ENCODE measurements at regions not wholly inside any gene's neighbourhood (a gene's known extent, or its start where the extent isn't known, plus 50 kb on each side); places are given as distances from the start of the nearest gene placed in this dataset.

- no peak for TF ChIP-seq ZNF48 (tag by site-specific recombination; IDR thresholded peaks at IDR 0.05)
- no peak for TF ChIP-seq ZNF670 (tag by site-specific recombination; IDR thresholded peaks at IDR 0.05; ENCODE audit: low read depth)
- no peak for TF ChIP-seq ZNF600 (tag by site-specific recombination; IDR thresholded peaks at IDR 0.05)
- TF ChIP-seq ZNF211 (tag by site-specific recombination; IDR thresholded peaks at IDR 0.05; ENCODE audit: low read depth), result no peak
- TF ChIP-seq, protein P1, sequence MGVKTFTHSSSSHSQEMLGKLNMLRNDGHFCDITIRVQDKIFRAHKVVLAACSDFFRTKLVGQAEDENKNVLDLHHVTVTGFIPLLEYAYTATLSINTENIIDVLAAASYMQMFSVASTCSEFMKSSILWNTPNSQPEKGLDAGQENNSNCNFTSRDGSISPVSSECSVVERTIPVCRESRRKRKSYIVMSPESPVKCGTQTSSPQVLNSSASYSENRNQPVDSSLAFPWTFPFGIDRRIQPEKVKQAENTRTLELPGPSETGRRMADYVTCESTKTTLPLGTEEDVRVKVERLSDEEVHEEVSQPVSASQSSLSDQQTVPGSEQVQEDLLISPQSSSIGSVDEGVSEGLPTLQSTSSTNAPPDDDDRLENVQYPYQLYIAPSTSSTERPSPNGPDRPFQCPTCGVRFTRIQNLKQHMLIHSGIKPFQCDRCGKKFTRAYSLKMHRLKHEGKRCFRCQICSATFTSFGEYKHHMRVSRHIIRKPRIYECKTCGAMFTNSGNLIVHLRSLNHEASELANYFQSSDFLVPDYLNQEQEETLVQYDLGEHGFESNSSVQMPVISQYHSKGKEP (tag by site-specific recombination; IDR thresholded peaks at IDR 0.05), result no peak
- TF ChIP-seq ZNF596 (tag by site-specific recombination; IDR thresholded peaks at IDR 0.05), result no peak
- TF ChIP-seq ZNF549 (tag by site-specific recombination; IDR thresholded peaks at IDR 0.05), result no peak
- TF ChIP-seq ZNF292 (tag by site-specific recombination; IDR thresholded peaks at IDR 0.05; ENCODE audit: borderline replicate concordance, low read depth), result no peak
These were observed 127.5 kb upstream of the ANXA10 start (continued) for GRCh38 chr4:167964766-167965373.

DNA sequence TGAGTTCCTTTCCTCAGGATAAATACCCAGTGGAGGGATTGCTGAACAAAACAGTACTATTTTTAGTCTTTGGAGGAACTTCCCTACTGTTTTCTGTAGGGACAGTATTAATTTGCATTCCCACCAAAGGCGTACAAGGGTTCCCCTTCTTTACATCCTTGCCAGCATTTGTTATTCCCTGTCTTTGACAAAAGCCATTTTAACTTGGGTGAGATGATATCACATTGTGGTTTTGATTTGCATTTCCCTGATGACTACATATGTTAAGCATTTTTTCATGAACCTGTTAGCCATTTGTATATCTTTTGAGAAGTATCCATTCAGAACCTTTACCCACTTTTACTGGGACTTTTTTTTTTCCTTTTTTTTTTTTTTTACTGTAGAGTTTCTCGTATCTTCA lies 126.2 kb upstream of the ANXA10 start:
- ChIA-PET POLR2A (no interaction called here), CTCF (no interaction called here)
- no peak overlapping the region for H3K27ac ChIP-seq (ENCODE audit: extremely low read depth, low read depth, low read length)
- H3K4me1 ChIP-seq (ENCODE audit: control insufficient read depth, insufficient read depth, low read length), result no peaks in the 10 kb centered on the region
- no peak overlapping the region for H3K4me3 ChIP-seq (ENCODE audit: low read depth, low read length)
- H3K36me3 ChIP-seq (ENCODE audit: control insufficient read depth in 2 of 2, insufficient read depth in 1 of 2, low read length in 2 of 2), result no peaks in the 10 kb centered on the region
- TF ChIP-seq ZNF341 (tag by site-specific recombination; IDR thresholded peaks at IDR 0.05; ENCODE audit: low read depth), result no peak
- TF ChIP-seq ZNF223 (tag by site-specific recombination; IDR thresholded peaks at IDR 0.05), result no peak
- no peak for TF ChIP-seq ZNF138 (tag by site-specific recombination; IDR thresholded peaks at IDR 0.05; ENCODE audit: borderline replicate concordance)
- no peak for TF ChIP-seq ZNF174 (tag by site-specific recombination; IDR thresholded peaks at IDR 0.05)
- no peak for TF ChIP-seq ZNF626 (tag by site-specific recombination; IDR thresholded peaks at IDR 0.05)
- TF ChIP-seq ZNF133 (tag by site-specific recombination; IDR thresholded peaks at IDR 0.05), result no peak
- no peak for TF ChIP-seq ZNF114 (tag by site-specific recombination; IDR thresholded peaks at IDR 0.05)
- no peak for TF ChIP-seq EGR2 (tag by site-specific recombination; IDR thresholded peaks at IDR 0.05; ENCODE audit: low read depth)
- TF ChIP-seq, protein P2, sequence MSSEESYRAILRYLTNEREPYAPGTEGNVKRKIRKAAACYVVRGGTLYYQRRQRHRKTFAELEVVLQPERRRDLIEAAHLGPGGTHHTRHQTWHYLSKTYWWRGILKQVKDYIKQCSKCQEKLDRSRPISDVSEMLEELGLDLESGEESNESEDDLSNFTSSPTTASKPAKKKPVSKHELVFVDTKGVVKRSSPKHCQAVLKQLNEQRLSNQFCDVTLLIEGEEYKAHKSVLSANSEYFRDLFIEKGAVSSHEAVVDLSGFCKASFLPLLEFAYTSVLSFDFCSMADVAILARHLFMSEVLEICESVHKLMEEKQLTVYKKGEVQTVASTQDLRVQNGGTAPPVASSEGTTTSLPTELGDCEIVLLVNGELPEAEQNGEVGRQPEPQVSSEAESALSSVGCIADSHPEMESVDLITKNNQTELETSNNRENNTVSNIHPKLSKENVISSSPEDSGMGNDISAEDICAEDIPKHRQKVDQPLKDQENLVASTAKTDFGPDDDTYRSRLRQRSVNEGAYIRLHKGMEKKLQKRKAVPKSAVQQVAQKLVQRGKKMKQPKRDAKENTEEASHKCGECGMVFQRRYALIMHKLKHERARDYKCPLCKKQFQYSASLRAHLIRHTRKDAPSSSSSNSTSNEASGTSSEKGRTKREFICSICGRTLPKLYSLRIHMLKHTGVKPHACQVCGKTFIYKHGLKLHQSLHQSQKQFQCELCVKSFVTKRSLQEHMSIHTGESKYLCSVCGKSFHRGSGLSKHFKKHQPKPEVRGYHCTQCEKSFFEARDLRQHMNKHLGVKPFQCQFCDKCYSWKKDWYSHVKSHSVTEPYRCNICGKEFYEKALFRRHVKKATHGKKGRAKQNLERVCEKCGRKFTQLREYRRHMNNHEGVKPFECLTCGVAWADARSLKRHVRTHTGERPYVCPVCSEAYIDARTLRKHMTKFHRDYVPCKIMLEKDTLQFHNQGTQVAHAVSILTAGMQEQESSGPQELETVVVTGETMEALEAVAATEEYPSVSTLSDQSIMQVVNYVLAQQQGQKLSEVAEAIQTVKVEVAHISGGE (tag by site-specific recombination; conservative IDR thresholded peaks at IDR 0.05; ENCODE audit: low read depth), result no peak
- TF ChIP-seq, protein P3, sequence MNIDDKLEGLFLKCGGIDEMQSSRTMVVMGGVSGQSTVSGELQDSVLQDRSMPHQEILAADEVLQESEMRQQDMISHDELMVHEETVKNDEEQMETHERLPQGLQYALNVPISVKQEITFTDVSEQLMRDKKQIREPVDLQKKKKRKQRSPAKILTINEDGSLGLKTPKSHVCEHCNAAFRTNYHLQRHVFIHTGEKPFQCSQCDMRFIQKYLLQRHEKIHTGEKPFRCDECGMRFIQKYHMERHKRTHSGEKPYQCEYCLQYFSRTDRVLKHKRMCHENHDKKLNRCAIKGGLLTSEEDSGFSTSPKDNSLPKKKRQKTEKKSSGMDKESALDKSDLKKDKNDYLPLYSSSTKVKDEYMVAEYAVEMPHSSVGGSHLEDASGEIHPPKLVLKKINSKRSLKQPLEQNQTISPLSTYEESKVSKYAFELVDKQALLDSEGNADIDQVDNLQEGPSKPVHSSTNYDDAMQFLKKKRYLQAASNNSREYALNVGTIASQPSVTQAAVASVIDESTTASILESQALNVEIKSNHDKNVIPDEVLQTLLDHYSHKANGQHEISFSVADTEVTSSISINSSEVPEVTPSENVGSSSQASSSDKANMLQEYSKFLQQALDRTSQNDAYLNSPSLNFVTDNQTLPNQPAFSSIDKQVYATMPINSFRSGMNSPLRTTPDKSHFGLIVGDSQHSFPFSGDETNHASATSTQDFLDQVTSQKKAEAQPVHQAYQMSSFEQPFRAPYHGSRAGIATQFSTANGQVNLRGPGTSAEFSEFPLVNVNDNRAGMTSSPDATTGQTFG (tag by site-specific recombination; IDR thresholded peaks at IDR 0.05; ENCODE audit: borderline replicate concordance), result no peak
- H3K9me3 ChIP-seq (ENCODE audit: control insufficient read depth, insufficient read depth, low read depth, low read length), result no peaks in the 10 kb centered on the region
